Activated naive CD8-positive, alpha-beta T cell (primary cell): ENCODE measurements at regions not wholly inside any gene's neighbourhood (a gene's known extent, or its start where the extent isn't known, plus 50 kb on each side); places are given as distances from the start of the nearest gene placed in this dataset.
"Not testable (repeated sequence)": the region's sequence is repeated elsewhere in the genome, so short reads cannot be mapped to it uniquely, and the experiment has no call there.

ENCODE experiments used
- H3K27ac Mint-ChIP-seq: one replicate; pipeline ENCODE4 v1.8.0; 2021; ENCODE audit warnings: mixed read lengths
- H3K27me3 Mint-ChIP-seq: one replicate; pipeline ENCODE4 v1.8.0; 2021; ENCODE audit warnings: mixed read lengths
- H3K36me3 Mint-ChIP-seq: one replicate; pipeline ENCODE4 v1.8.0; 2021; ENCODE audit warnings: mixed read lengths
- H3K4me1 Mint-ChIP-seq: one replicate; pipeline ENCODE4 v1.8.0; 2021; ENCODE audit warnings: low read depth, mixed read lengths
- H3K4me3 Mint-ChIP-seq: one replicate; pipeline ENCODE4 v1.8.0; 2021; ENCODE audit warnings: mild to moderate bottlenecking, mixed read lengths
- H3K9me3 Mint-ChIP-seq: one replicate; pipeline ENCODE4 v1.8.0; 2021; ENCODE audit warnings: low read depth, mixed read lengths

GRCh38 chr5:101643794-101644193, 652.3 kb downstream of the SLCO4C1 start:
- H3K4me3 Mint-ChIP-seq = no peak overlapping the region
- no peaks in the 10 kb centered on the region for H3K4me1 Mint-ChIP-seq
- no peaks in the 10 kb centered on the region for H3K27me3 Mint-ChIP-seq
- H3K9me3 Mint-ChIP-seq = no peaks in the 10 kb centered on the region
- no peak overlapping the region for H3K27ac Mint-ChIP-seq
- H3K36me3 Mint-ChIP-seq = no peaks in the 10 kb centered on the region

GRCh38 chr5:101637599-101637998, 658.5 kb downstream of the SLCO4C1 start:
- H3K27me3 Mint-ChIP-seq = no peaks in the 10 kb centered on the region
- H3K4me3 Mint-ChIP-seq = no peak overlapping the region
- H3K27ac Mint-ChIP-seq = no peak overlapping the region
- no peaks in the 10 kb centered on the region for H3K9me3 Mint-ChIP-seq
- no peaks in the 10 kb centered on the region for H3K4me1 Mint-ChIP-seq
- H3K36me3 Mint-ChIP-seq = no peaks in the 10 kb centered on the region

GRCh38 chr5:101627770-101628169, 668.3 kb downstream of the SLCO4C1 start:
- not testable (repeated sequence) for H3K4me1 Mint-ChIP-seq, H3K27ac Mint-ChIP-seq, H3K36me3 Mint-ChIP-seq, H3K9me3 Mint-ChIP-seq, H3K4me3 Mint-ChIP-seq, H3K27me3 Mint-ChIP-seq

- Mint-ChIP-seq H3K4me3 (no peak overlapping the region), H3K27ac (no peak overlapping the region), H3K36me3 (no peaks in the 10 kb centered on the region), H3K27me3 (no peaks in the 10 kb centered on the region), H3K9me3 (no peaks in the 10 kb centered on the region), H3K4me1 (no peaks in the 10 kb centered on the region)
Measured at GRCh38 chr5:101626572-101626971, 669.5 kb downstream of the SLCO4C1 start.

- H3K27ac Mint-ChIP-seq = no peak overlapping the region
- no peak overlapping the region for H3K4me3 Mint-ChIP-seq
- H3K4me1 Mint-ChIP-seq = no peaks in the 10 kb centered on the region
- no peaks in the 10 kb centered on the region for H3K36me3 Mint-ChIP-seq
- no peaks in the 10 kb centered on the region for H3K27me3 Mint-ChIP-seq
- H3K9me3 Mint-ChIP-seq = no peaks in the 10 kb centered on the region
Measured at GRCh38 chr5:101611039-101611438, 685.0 kb downstream of the SLCO4C1 start.

- no peak overlapping the region for H3K4me3 Mint-ChIP-seq
- H3K27ac Mint-ChIP-seq = no peak overlapping the region
- peaks cover 3% of the 10 kb centered on the region for H3K9me3 Mint-ChIP-seq
- no peaks in the 10 kb centered on the region for H3K27me3 Mint-ChIP-seq
- no peaks in the 10 kb centered on the region for H3K36me3 Mint-ChIP-seq
- no peaks in the 10 kb centered on the region for H3K4me1 Mint-ChIP-seq
Measured at GRCh38 chr5:101608322-101608721, 687.8 kb downstream of the SLCO4C1 start.

- H3K36me3 Mint-ChIP-seq = no peaks in the 10 kb centered on the region
- H3K9me3 Mint-ChIP-seq = peaks cover 3% of the 10 kb centered on the region
Measured at GRCh38 chr5:101605700-101606099, 690.4 kb downstream of the SLCO4C1 start.

GRCh38 chr5:101600614-101601013, 695.5 kb downstream of the SLCO4C1 start:
- no peak overlapping the region for H3K27ac Mint-ChIP-seq
- peaks cover 12% of the 10 kb centered on the region for H3K9me3 Mint-ChIP-seq
- no peaks in the 10 kb centered on the region for H3K27me3 Mint-ChIP-seq
- no peaks in the 10 kb centered on the region for H3K4me1 Mint-ChIP-seq
- H3K4me3 Mint-ChIP-seq = no peak overlapping the region
- H3K36me3 Mint-ChIP-seq = no peaks in the 10 kb centered on the region

More at GRCh38 chr5:101605700-101606099, 690.4 kb downstream of the SLCO4C1 start:
- H3K4me1 Mint-ChIP-seq = no peaks in the 10 kb centered on the region
- H3K27ac Mint-ChIP-seq = no peak overlapping the region
- no peaks in the 10 kb centered on the region for H3K27me3 Mint-ChIP-seq
- no peak overlapping the region for H3K4me3 Mint-ChIP-seq

GRCh38 chr5:101590384-101590783, 687.3 kb upstream of the ST8SIA4 start:
- no peak overlapping the region for H3K4me3 Mint-ChIP-seq
- no peaks in the 10 kb centered on the region for H3K9me3 Mint-ChIP-seq
- no peak overlapping the region for H3K27ac Mint-ChIP-seq
- H3K27me3 Mint-ChIP-seq = no peaks in the 10 kb centered on the region
- no peaks in the 10 kb centered on the region for H3K36me3 Mint-ChIP-seq
- no peaks in the 10 kb centered on the region for H3K4me1 Mint-ChIP-seq

- no peaks in the 10 kb centered on the region for H3K27me3 Mint-ChIP-seq
- no peak overlapping the region for H3K27ac Mint-ChIP-seq
- no peaks in the 10 kb centered on the region for H3K9me3 Mint-ChIP-seq
- H3K4me1 Mint-ChIP-seq = no peaks in the 10 kb centered on the region
- no peak overlapping the region for H3K4me3 Mint-ChIP-seq
- no peaks in the 10 kb centered on the region for H3K36me3 Mint-ChIP-seq
Measured at GRCh38 chr5:101585366-101585765, 682.3 kb upstream of the ST8SIA4 start.

- no peak overlapping the region for H3K27ac Mint-ChIP-seq
- H3K4me1 Mint-ChIP-seq = no peaks in the 10 kb centered on the region
- H3K36me3 Mint-ChIP-seq = no peaks in the 10 kb centered on the region
- H3K4me3 Mint-ChIP-seq = no peak overlapping the region
- no peaks in the 10 kb centered on the region for H3K27me3 Mint-ChIP-seq
- no peaks in the 10 kb centered on the region for H3K9me3 Mint-ChIP-seq
Measured at GRCh38 chr5:101580591-101580990, 677.5 kb upstream of the ST8SIA4 start.

- H3K27me3 Mint-ChIP-seq = no peaks in the 10 kb centered on the region
- no peak overlapping the region for H3K4me3 Mint-ChIP-seq
- H3K4me1 Mint-ChIP-seq = no peaks in the 10 kb centered on the region
- H3K36me3 Mint-ChIP-seq = no peaks in the 10 kb centered on the region
- no peak overlapping the region for H3K27ac Mint-ChIP-seq
- no peaks in the 10 kb centered on the region for H3K9me3 Mint-ChIP-seq
Measured at GRCh38 chr5:101574017-101574416, 670.9 kb upstream of the ST8SIA4 start.

GRCh38 chr5:101561018-101561417, 657.9 kb upstream of the ST8SIA4 start:
- Mint-ChIP-seq H3K4me1 (no peaks in the 10 kb centered on the region), H3K36me3 (no peaks in the 10 kb centered on the region), H3K9me3 (peaks cover 5% of the 10 kb centered on the region), H3K27me3 (no peaks in the 10 kb centered on the region), H3K4me3 (no peak overlapping the region), H3K27ac (no peak overlapping the region)

- H3K27ac Mint-ChIP-seq = no peak overlapping the region
- no peaks in the 10 kb centered on the region for H3K4me1 Mint-ChIP-seq
- no peaks in the 10 kb centered on the region for H3K27me3 Mint-ChIP-seq
- no peak overlapping the region for H3K4me3 Mint-ChIP-seq
- H3K36me3 Mint-ChIP-seq = no peaks in the 10 kb centered on the region
- H3K9me3 Mint-ChIP-seq = no peaks in the 10 kb centered on the region
Measured at GRCh38 chr5:101543780-101544179, 640.7 kb upstream of the ST8SIA4 start.

GRCh38 chr5:101539315-101539714, 636.2 kb upstream of the ST8SIA4 start:
- Mint-ChIP-seq H3K27me3 (no peaks in the 10 kb centered on the region), H3K4me1 (no peaks in the 10 kb centered on the region), H3K27ac (no peak overlapping the region), H3K36me3 (no peaks in the 10 kb centered on the region), H3K9me3 (no peaks in the 10 kb centered on the region), H3K4me3 (no peak overlapping the region)

GRCh38 chr5:101535626-101536025, 632.5 kb upstream of the ST8SIA4 start:
- no peak overlapping the region for H3K4me3 Mint-ChIP-seq
- no peaks in the 10 kb centered on the region for H3K4me1 Mint-ChIP-seq
- H3K9me3 Mint-ChIP-seq = no peaks in the 10 kb centered on the region
- H3K27ac Mint-ChIP-seq = no peak overlapping the region
- H3K36me3 Mint-ChIP-seq = no peaks in the 10 kb centered on the region
- H3K27me3 Mint-ChIP-seq = peaks cover 1% of the 10 kb centered on the region
